HG03095 (cell line): ENCODE measurements at regions not wholly inside any gene's neighbourhood (a gene's known extent, or its start where the extent isn't known, plus 50 kb on each side); places are given as distances from the start of the nearest gene placed in this dataset.
"Not testable (repeated sequence)": the region's sequence is repeated elsewhere in the genome, so short reads cannot be mapped to it uniquely, and the experiment has no call there.

Experiments used
- ATAC-seq: cut with Tn5 transposase; IDR thresholded peaks from one replicate; pipeline ENCODE4 v1.9.1; 2021; ENCODE audit warnings: moderate library complexity; ENCODE audit not compliant: unreplicated experiment

GRCh38 chr10:10758306-10758705 is 259.4 kb upstream of the CELF2 start:
- no peak for ATAC-seq

GRCh38 chr10:10759806-10760205 is 257.9 kb upstream of the CELF2 start:
- ATAC-seq = not testable (repeated sequence)

- no peak for ATAC-seq
Observed at GRCh38 chr10:10765017-10765416, 252.7 kb upstream of the CELF2 start.

- ATAC-seq = no peak
Observed at GRCh38 chr10:10772411-10772810, 245.3 kb upstream of the CELF2 start.

DNA sequence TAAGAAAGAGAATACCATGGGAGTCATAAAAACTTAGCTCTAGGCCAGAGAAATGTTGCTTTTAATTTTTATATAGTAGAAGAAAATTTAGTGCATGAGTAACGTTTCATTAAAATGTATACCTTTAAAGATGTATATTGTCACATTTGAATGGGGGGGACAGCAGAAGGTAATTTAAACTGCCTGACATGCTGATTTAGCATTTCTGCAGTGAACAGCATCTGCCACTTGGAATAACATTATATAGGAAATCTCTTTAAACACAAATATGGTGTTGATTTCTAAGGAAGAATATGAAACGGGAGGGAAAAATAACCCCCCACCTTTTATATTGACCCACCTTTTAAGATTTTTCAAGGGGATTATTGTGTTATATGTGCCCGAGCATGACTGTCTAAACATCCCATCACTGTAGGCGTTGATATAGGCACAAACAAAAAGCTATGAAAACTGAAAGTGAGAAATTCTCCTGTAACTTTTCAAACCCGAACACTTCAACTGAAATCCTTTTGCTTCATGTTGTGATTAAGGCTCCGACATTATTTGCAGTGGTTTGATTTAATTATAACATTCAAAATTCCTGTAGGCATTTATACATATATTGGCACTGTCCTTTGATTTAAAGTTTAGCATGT is 244.7 kb upstream of the CELF2 start:
- no peak for ATAC-seq

DNA sequence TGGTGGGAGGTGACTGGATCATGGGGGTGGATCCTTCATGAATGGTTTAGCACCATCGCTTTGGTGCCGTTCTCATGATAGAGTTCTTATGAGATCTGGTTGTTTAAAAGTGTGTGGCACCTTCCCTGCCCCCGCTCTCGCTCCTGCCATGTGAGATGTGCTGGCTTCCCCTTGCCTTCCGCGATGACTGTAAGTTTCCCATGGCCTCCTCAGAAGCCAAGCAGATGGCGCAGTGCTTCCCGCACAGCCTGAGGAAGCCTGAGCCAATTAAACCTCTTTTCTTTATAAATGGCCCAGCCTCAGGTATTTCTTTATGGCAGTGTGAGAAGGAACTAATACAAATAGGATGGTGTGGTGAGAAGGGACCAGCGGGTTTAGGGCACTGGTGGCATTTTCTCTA is 243.3 kb upstream of the CELF2 start:
- no peak for ATAC-seq

GRCh38 chr10:10776363-10776762 is 241.3 kb upstream of the CELF2 start:
- no peak for ATAC-seq

- ATAC-seq = no peak
Observed at GRCh38 chr10:10777279-10777678, 240.4 kb upstream of the CELF2 start.

DNA sequence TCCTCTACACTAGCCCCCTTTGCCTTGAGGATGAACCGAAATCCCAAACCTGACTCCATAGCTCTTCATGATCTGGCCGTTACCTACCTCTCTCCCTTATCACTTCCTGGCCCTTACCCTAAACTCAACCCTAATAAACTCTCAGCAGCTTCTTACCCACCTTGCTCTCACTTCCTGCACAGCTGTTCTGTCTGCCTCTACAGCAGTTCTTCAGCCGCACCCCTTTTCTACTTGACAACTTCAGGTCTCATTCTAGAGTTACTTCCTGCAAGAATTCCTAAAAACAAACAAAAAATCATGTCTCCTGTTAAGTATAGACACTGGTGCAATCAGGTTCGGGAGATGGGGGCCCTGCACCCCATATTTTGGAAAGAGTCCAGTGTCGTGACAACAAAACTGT is 239.9 kb upstream of the CELF2 start:
- ATAC-seq = no peak

GRCh38 chr10:10778959-10779358 is 238.7 kb upstream of the CELF2 start:
- ATAC-seq = no peak

GRCh38 chr10:10779511-10779910 is 238.2 kb upstream of the CELF2 start:
- no peak for ATAC-seq

DNA sequence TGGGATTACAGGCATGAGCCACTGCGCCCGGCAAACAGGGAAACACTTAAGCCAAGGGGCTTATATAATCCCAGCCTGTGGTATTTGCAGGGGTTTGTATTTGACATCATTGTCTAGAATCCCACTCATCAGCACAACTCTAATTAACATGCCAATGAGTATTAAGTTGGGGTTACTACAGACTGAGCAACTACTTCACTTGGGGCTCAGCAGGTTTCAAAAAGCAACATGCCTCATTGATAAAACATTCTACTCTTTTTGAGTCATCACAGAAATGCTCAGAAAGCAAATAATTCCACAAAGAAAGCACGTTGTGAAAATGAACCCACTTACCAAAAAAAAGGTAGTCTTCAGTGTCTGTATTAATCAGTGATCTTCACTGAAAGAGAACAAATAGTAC is 236.9 kb upstream of the CELF2 start:
- ATAC-seq = no peak

GRCh38 chr10:10782603-10783002 is 235.1 kb upstream of the CELF2 start:
- no peak for ATAC-seq

DNA sequence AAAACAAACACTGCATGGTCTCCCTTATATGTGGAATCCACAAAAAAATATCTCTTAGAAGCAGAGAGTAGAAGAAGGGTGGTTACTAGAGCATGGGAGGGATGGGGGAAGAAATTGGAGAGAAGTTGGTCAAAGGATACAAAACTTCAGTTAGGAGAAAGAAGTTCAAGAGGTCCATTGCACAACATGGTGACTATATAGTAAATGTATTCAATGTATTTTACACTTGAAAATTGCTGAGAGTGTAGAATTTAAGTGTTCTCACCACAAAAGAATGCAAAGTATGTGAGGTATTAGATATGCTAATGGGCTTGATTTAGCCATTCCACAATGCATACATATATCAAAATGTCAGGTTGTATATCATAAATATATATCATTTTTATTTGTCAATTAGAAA is 232.0 kb upstream of the CELF2 start:
- no peak for ATAC-seq

DNA sequence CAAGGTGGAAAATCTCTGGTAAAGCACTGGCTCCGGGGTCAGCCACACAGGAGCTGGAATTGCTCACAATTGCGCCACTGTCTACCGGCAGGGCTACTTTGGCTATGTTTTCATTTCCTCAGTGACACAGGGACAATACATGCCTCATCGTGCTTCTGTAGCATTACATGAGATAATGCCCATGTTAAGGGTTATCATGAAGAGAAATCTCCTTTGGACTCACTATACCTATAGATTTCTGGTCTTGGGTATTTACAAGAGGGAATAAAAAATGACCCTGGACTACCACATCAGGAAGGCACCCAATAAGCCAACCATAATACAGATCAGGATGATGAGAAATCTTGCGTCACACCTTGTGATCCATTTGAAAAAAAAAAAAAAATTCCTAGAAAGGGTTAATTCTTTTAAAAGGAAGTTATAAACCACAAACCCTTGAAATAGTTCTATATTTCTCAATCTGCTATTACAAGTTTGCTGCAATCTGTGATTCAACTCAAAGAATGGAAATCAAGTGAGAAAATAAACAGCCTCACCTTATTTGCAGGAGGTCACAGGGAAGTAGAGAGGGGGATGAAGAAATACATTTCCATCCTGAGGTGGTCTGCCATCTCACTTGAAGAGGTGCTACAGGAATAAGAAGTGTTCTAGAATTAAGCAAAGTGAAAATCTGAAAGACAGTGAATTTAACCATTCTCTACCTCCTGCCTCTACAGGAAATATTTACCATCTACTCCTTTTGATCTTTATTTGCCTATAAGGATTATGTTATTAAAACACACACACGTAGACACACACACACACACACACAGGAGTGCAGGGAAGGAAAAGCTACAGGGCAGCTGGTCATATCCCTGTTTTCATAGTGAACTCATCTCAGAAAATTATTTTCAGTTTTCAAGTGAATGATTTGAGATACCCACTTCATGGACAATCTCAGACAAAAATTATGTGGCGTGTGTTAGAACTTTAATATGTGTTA is 231.3 kb upstream of the CELF2 start:
- ATAC-seq = no peak

DNA sequence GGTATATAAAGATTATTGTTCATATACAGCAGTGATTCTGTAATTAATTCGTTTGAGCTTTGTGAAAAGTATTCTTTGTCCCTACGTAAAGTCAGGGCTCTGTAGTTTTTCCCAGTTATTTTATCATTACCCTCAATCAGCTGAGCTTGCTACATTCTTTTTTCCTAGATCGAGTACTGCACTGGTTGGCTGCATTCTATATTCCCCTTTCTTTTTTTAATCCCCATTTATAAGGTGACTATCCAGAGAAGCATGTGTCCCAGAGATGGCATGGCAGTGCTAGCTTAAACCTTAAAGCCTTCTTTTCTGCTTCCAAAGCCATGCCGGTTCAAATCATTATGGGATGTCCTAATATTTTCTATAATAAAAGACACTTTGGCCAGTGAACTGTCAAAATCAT is 230.1 kb upstream of the CELF2 start:
- no peak for ATAC-seq

- no peak for ATAC-seq
Observed at GRCh38 chr10:10788761-10789160, 228.9 kb upstream of the CELF2 start.

DNA sequence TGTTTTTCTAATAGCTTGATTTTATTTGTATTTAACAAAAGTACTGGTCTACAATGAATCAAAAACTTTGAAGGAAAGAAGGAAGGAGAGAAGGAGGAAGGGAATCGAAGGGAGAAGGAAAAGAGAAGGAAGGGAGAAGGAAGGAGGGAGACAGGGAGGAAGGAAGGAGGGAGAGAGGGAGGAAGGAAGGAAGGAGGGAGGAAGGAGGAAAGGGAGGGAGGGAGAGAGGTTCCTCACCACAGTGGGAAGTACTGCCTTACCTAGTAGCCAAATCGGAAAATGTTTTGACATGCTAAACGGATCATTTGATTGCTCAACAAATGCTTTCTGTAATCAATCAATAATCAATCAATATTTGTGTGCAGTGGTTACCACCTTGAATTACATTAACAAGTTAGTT is 225.8 kb upstream of the CELF2 start:
- ATAC-seq = no peak

DNA sequence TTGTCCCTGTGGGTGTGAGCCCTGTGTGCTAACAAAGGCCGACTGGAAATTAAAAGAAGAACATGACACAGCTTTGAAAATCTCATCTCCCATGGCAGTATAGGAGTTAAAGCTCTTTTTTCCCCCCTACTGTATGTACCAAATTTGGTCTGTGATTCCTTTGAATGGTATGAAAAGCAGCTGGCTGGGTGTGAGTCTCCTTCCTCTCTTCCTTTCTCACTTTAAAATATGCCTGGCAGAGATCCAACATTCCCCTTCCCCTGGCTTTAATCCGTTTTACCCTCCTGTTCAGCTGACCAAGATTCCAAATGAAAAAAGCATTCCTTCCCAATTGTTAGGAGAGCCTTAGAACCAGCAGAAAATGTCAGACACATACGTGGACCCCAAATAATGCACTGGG is 225.0 kb upstream of the CELF2 start:
- ATAC-seq = no peak

DNA sequence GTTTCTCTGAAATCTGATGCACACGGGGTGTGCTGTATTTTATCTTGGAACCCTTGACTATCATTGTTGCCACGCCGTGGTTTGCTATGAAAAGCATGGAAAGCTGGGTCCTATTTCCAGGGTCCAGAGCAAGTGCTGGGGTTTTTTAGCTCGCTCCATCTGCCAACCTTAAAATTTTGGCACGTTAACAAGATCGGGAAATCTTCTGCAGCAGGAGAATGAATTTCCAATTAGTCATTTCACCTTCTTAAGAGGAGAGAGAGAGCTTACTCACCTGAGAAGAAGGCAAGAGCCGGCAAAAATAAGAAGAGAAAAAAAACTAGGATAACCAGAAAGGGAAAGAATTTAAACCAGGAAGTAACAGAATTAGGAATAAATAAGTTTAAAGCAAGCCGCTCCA is 223.6 kb upstream of the CELF2 start:
- no peak for ATAC-seq

DNA sequence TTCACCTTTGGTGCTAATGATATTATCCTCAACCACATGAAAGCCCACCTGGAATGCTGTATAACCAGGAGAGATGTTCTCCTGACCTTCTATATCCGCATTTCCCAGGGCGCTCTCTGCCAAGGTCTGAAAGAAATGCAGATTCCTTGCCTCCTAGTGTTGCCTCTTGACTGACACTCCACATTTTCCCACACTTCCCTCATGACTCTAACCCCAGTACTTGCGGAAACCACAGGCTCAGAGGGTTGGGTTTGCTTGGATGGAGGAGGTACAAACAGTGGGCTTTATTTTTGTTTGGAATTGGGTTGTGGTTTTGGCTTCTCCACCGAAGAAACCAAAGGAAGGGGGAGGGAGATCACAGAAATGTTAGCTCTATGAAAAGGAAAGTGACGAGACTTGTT is 222.9 kb upstream of the CELF2 start:
- ATAC-seq = no peak

DNA sequence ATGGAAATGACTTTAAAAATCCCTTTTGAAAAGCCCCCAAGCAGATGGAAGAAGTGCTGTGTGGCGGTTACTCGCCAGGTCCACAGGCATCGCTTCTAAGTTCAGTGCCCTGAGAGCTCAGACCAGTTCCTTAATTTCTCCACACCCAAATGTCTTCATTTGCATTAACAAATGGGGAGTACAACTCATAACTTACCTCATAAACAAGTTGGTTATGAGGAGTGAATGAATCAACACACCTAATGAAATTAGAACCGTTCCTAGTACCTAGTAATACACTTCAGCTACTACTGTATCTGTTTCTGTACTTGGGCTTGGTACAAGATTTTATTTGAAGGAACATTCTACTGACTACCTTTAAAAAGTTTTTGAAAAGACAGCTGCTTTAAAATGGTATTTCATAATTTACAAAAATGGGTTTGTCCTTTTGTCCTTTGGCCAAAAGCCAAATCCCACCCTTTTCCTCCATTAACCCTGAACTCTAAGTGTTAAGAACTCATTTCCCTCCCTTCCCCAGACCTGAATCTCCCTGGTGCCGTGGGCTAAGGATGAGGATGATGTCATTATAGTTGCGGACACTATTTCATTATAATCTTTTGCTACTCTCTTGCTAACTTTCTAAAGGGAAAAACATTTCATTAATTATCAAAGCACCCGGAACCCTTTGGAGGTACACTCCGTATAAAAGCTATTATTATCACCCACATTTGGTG is 221.5 kb upstream of the CELF2 start:
- no peak for ATAC-seq
